HUDEP-2 (cell line): ENCODE measurements at regions not wholly inside any gene's neighbourhood (a gene's known extent, or its start where the extent isn't known, plus 50 kb on each side); places are given as distances from the start of the nearest gene placed in this dataset.

Source experiments
- DNase-seq, 76 experiments: peaks; one replicate each; lab custom pipeline; 2025; ENCODE audit not compliant: unreplicated experiment in 76 of 76; lab: John Stamatoyannopoulos, UW

GRCh38 chr14:100955201-100955600 is 51.7 kb upstream of the RTL1 start:
- no peak for DNase-seq

DNA sequence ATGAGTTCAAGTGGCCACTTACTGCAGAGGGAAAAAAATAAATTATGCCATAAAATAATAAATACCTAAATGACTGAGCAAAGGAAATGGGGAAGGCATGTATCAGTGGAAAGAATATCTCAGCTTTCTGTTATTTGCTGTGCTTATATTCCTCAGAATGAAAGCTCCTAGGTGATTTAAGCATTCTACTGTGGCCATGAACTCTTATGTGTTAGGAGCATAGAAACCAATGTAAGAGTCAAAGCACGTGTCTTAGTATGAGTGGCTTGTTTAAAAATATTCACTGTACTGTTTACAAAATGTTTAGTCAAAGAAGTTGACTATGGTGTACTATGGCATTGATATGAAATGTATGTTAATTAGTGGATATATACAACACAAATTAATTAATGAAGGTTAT is 59.0 kb upstream of the RTL1 start:
- DNase-seq, result no peak

DNA sequence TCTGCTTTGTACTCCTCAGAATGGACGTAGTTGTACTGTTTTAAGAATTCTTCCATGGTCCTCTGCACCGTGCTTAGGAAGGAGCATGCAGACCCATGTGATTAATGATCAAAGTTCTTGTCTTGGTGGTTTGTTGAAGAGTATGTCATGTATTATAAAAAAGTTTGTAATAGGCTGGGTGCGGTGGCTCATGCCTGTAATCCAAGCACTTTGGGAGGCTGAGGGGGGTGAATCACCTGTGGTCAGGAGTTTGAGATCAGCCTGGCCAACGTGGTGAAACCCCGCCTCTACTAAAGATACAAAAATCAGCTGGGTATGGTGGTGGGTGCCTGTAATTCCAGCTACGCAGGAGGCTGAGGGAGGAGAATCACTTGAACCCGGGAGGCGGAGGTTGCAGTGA is 61.8 kb upstream of the RTL1 start:
- DNase-seq, result no peak

DNA sequence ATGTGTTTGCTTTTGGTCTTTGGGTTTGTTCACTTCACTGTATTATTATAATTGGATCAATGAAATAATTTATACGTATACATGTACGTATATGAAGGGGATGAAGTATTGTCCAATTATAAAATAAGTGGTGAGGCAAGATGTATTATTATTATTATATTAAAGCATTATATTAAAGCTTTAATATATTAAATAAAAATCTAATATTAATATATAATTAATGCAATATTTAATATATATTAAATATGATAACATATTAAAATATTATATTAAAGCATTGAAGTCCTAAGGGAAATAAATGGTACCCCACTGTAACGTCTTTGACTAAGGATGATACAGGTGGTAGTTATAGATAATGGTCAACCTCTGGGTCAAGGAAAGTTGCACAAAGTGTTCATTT is 63.7 kb upstream of the RTL1 start:
- no peak for DNase-seq

GRCh38 chr14:100967930-100968329 is 64.4 kb upstream of the RTL1 start:
- DNase-seq, result no peak

GRCh38 chr14:100972118-100972897 is 68.8 kb upstream of the RTL1 start:
- DNase-seq, result no peak

DNA sequence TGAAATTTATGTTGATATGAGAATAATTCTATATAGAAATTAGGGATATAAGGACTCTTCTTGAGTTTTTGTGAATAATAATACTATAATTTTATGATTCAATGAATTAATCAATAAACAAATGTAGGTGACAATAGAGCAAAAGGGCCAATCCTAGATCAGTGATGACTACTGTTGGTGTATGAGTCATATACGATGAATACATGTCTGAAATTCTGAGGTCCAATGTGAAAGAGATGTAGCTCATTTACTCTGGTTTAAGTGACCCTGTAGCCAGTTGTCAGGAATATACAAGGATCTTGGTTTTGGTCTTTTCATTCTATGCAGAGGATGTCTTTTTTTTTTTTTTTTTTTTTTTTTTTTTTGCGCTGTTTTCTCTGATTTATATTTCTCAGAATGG is 72.1 kb upstream of the RTL1 start:
- no peak for DNase-seq

- no peak for DNase-seq
Measured at GRCh38 chr14:100979079-100979478, 75.6 kb upstream of the RTL1 start.

GRCh38 chr14:100979780-100980179 is 76.3 kb upstream of the RTL1 start:
- no peak for DNase-seq

DNA sequence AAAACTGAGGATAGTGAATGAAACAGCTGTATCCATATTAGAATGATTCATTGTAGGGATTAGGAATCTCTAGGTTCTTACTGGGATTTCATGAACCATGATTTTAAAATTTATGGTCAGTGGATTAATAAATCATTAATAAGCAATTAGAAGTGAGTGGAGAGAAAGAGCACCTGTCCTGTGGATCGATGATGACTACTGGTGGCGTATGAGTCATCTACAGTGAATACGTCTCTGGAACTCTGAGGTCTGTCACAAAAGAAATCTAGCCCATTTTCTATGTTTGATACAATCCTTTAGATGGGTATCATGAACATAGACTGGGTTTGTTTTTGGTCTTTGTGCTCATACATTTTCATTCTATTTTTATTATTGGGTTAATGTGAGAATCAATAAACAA is 77.3 kb upstream of the RTL1 start:
- no peak for DNase-seq

- no peak for DNase-seq
Measured at GRCh38 chr14:100981809-100982208, 78.3 kb upstream of the RTL1 start.

GRCh38 chr14:100982353-100982752 is 78.8 kb upstream of the RTL1 start:
- no peak for DNase-seq

DNA sequence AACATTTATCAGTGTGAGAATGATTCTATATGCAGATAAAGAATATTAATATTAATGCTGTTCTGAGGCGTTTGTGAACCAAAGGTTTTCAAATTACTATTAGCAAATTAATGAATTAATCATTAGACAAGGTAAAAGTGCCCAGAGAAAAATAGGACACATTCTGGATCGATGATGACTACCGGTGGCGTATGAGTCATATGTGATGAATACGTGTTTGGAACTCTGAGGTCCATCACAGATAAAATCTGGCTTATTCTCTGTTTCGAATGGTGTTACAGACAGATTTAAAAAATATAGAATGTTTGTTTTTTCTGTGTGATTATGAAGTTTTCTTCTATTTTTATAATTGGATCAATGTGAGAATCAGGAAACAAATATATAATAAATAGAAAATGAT is 79.2 kb upstream of the RTL1 start:
- no peak for DNase-seq

GRCh38 chr14:100983710-100984109 is 80.2 kb upstream of the RTL1 start:
- DNase-seq, result no peak

DNA sequence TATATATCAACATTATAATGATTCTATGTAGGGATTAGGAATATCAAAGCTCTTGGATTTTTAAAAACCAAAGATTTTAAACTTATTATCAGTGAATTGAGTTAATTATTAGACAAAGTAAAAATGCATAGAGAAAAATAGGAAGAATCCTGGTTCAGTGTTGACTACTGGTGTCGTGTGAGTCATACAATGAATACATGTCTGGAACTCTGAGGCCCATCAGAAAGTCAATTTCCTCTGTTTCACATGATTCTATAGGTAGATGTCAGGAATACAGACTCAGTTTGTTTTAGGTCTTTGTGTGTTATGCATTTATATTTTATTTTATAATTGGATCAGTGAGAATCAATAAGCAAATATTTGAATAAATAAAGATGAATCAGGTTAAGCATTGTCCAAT is 84.5 kb upstream of the RTL1 start:
- DNase-seq, result no peak

- no peak for DNase-seq
Measured at GRCh38 chr14:100988411-100988900, 84.9 kb upstream of the RTL1 start.

DNA sequence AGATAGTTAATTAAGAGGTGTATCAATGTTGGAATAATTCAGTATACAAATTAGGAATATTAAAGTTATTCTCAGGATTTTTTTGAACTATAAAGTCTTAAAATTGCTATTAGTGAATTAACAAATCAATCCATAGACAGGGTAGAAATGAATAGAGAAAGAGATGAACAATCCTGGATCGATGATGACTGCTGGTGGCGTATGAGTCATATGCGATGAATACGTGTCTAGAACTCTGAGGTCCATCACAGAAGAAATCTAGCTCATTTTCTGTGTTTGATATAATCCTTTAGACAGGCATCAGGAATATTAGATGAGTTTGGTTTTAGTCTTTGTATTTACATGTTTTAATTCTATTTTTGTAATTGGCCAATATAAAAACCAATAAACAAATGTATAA is 85.4 kb upstream of the RTL1 start:
- no peak for DNase-seq

DNA sequence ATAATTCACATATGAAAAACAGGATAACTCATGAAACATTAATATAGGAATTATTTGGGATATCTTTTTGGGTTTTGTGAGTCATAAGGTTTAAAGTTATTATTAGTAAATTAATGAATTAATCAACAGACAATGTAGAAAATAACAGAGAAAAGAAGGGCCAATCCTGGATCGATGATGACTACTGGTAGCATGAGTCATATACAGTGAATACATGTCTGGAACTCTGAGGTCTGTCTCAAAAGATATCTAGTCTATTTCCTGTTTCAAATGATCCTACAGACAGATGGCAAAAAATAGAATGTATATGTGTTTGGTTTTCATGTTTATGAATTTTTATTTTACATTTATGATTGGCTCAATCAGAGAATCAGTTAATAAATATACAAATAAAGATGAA is 86.4 kb upstream of the RTL1 start:
- no peak for DNase-seq

- DNase-seq, result no peak
Measured at GRCh38 chr14:100994082-100994481, 90.6 kb upstream of the RTL1 start.

DNA sequence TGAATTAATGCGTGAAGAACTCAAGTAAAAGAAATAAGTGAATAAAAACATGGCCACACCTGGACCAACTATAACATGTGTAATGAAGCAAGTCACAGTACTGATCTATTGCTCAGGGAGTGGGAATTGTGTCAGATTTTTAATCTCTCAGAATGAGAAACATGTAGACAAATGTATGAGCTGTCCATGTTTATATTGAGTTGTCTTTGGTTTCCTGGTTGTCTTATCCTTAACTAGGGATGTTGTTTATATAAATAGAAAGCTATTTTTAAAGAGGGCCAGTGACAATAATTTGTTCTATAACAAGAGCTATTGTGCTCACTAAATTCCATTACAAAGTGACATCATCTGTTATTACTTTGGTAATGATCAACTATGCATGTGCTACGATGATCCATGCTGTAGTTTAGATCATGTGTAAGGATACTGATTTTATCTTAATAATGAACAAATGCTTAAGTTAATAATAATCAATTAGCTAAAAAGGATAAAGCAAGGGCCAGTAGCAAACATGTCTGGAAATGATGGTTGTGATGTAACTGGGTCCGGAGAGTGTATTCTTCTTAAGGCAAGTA is 91.3 kb upstream of the RTL1 start:
- DNase-seq, result no peak

- no peak for DNase-seq
Measured at GRCh38 chr14:101000711-101001250, 97.3 kb upstream of the RTL1 start.
